Right lobe of liver (tissue), 4 donors: ENCODE measurements at regions not wholly inside any gene's neighbourhood (a gene's known extent, or its start where the extent isn't known, plus 50 kb on each side); places are given as distances from the start of the nearest gene placed in this dataset.

Source experiments
- CTCF ChIP-seq, 4 donors: fragments of 200-600 bp in 3 of 4; fragments of 450-650 bp in 1 of 4; IDR thresholded peaks; one replicate each; pipeline versions ENCODE4 v1.5.1 to v1.8.0; 2016 to 2022; ENCODE audit warnings: antibody characterized with exemption in 4 of 4, mild to moderate bottlenecking in 2 of 4
- POLR2A ChIP-seq: fragments of 450-650 bp; IDR thresholded peaks from one replicate; pipeline ENCODE4 v1.6.1; 2017; ENCODE audit warnings: antibody characterized with exemption, mild to moderate bottlenecking
- donor health status: DM: no; HTN: no; CAD: no.
- donor health status: DM: no; HTN: no; CAD: no.
- donor health status: DM: no; HTN: yes; CAD: no.

GRCh38 chr6:14763616-14764015 lies 482.3 kb upstream of the JARID2 start:
- TF ChIP-seq CTCF (IDR thresholded peaks at IDR 0.05) (no peak), POLR2A (no peak)
